ENCODE measurements at regions not wholly inside any gene's neighbourhood (a gene's known extent, or its start where the extent isn't known, plus 50 kb on each side); places are given as distances from the start of the nearest gene placed in this dataset.
"Not testable (repeated sequence)": the region's sequence is repeated elsewhere in the genome, so short reads cannot be mapped to it uniquely, and the experiment has no call there.

GRCh38 chr1:228825041-228825440, 89.8 kb downstream of the RHOU start:
- no peak for DNase-seq

DNA sequence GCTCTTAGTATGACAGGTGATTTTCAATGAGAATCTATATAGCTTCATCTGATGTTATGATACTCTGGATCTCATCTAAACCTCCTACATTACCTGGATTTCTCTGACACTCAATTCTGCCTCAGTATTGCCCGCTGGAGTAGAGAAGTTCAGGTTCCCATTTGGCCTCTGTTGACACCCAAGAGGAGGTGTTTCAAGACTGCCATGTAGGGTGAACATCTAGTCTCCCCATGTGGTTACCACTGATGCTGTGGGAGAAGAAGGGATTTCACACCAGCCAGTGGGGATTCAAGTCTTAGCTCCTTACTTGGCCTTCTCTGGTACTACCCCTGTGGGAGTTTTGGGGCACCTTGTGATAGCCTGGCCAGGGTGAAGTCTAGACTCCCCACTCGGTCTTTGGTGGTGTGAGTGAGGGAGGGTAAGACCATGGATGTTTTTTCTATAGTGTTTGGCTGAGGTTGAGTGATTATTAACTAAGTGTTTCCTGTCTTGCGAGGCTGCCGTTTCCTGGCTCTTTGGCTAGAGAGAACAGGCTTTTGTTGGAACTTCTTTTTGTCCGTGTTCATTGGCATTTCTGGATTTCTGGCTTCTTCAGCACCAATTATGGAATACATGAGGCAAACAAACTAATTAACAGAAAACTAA, 90.7 kb downstream of the RHOU start:
- DNase-seq, result peak; percentile 54

- DNase-seq, result no peak
Measured at GRCh38 chr1:228827019-228827418, 91.7 kb downstream of the RHOU start.

GRCh38 chr1:228828151-228828550, 92.9 kb downstream of the RHOU start:
- DNase-seq, result no peak

GRCh38 chr1:228830185-228830953, 95.1 kb downstream of the RHOU start:
- no peak for DNase-seq

- DNase-seq, result peak; percentile 57
Measured at GRCh38 chr1:228830954-228831481, 95.7 kb downstream of the RHOU start.

DNA sequence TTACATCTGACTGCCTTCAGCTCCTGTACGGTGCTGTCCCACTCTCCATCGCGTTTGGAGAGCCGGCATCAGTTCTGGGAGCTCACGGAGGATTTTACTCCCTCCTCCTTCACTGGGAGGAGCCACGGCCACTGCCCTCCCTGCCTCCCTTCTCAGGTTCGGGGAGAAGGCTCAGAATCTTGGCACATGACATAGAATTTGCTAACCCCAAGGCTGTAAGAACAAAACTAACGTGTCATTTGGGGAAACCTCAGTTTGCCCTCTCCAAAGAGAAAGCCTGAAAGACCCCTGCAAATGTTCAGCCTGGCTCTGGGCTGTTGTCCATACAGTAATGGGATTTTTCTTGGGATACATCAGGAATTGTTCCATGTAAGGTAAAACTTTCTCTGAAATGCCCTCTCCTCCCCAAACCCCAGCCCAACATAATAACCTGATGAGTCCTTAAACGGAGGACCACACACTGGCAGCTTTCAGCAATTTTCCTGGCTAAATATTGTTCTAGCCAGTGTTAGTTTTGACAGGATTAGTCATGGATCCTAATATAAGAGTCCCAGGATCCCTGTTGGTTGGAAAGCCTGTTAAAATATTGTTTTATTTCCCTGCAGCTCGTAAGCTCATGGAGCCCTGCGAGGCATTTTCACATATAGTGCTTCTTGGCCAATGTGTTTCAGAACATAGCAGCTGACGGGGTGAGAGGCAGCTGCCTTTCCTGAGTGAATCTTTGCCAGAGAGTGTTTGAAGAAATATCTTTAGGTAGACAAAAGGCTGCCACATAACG, 98.8 kb downstream of the RHOU start:
- DNase-seq, result no peak

- no peak for DNase-seq
Measured at GRCh38 chr1:228835456-228835855, 100.2 kb downstream of the RHOU start.

DNA sequence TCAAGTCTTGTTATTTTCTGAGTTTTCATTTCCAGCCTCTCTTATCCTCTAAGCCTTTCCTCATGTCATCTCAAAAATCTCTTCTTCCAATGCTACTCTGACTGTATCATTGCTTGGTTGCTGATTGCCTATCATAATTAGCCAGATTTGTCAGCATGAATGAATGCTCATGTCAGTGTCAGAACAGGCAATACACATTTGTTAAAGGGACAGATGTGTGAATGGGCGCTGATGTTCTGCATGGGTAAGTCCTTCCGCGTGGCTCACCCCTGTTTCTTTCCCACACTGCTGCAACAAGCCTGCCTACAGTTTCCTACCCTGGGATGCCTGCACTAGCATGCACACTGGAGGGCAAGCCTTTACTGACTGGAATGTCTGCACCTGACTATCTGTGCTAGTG, 100.6 kb downstream of the RHOU start:
- DNase-seq, result no peak

DNA sequence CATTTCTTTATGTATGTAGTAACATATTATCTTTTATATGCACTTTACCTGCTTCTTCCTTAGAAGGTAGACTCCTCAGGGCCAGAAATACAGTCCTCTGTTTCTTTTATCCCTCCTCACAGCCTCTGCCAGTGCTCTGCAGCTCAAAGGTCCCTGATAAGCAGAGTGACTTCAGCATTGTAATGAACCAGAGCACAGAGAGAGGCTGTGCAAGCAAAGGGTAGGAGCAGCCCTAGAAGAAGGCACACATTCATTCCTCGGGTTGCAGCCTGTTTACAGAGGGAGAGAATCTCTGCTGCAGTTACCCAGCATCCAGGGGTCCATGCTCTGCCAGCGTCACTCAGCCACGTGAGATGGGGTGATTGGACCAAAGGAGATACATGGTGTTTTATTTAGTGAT, 101.1 kb downstream of the RHOU start:
- DNase-seq, result peak; percentile 17

DNA sequence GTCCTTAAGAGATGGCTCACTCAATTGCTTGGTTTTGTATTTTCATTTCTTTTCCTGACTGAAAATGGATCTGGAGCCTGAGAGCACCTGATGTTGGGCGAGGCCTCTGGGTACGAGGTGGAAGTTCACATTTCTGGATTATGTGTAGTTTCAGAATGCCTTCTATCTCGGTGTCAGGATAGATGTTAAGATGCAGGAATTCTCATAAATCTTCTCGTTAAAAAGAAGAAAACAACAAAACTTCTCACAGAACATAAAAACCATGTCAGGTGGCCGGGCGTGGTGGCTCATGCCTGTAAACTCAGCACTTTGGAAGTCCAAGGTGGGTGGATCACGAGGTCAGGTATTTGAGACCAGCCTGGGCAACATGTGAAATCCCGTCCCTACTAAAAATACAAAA, 101.8 kb downstream of the RHOU start:
- no peak for DNase-seq

GRCh38 chr1:228837817-228838716, 102.8 kb downstream of the RHOU start:
- DNase-seq, result peak; percentile 96

GRCh38 chr1:228838717-228839500, 103.6 kb downstream of the RHOU start:
- peak; percentile 33 for DNase-seq

GRCh38 chr1:228839656-228840055, 104.4 kb downstream of the RHOU start:
- no peak for DNase-seq

- DNase-seq, result no peak
Measured at GRCh38 chr1:228841632-228842031, 106.4 kb downstream of the RHOU start.

GRCh38 chr1:228842094-228842775, 107.0 kb downstream of the RHOU start:
- peak; percentile 44 for DNase-seq

DNA sequence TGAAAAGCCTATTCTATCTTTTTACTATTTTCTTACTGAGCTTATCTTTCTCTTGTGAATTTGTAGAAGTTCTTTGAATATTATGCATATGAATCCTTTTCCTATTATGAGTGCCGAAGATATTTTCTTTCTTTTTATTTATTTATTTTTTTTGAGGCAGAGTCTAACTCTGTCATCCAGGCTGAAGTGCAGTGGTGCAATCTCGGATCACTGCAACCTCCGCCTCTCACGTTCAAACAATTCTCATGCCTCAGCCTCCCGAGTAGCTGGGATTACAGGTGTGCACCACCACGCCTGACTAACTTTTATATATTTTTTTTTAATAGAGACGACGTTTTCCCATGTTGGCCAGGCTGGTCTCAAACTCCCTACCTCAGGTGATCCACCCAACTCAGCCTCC, 109.8 kb downstream of the RHOU start:
- no peak for DNase-seq

GRCh38 chr1:228846952-228847351, 111.7 kb downstream of the RHOU start:
- no peak for DNase-seq

DNA sequence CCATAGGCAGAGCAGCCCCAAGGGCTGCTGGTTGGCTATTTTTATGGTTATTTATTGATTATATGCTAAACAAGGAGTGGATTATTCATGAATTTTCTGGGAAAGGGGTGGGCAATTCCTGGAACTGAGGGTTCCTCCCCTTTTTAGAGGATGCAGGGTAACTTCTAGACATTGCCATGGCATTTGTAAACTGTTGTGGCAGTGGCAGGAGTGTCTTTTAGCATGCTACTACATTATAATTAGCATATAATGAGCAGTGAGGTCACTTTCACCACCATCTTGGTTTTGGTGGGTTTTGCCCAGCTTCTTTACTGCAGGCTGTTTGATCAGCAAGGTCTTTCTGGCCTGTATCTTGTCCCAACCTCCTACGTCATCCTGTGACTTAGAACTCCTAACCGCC, 112.2 kb downstream of the RHOU start:
- not testable (repeated sequence) for DNase-seq

GRCh38 chr1:228848406-228848805, 113.1 kb downstream of the RHOU start:
- no peak for DNase-seq

GRCh38 chr1:228849011-228849541, 113.8 kb downstream of the RHOU start:
- peak; percentile 66 for DNase-seq
